HG03025 (cell line): ENCODE measurements at regions not wholly inside any gene's neighbourhood (a gene's known extent, or its start where the extent isn't known, plus 50 kb on each side); places are given as distances from the start of the nearest gene placed in this dataset.

Experiments used
- ATAC-seq: cut with Tn5 transposase; IDR thresholded peaks from one replicate; pipeline ENCODE4 v1.9.1; 2021; ENCODE audit warnings: mild to moderate bottlenecking, moderate library complexity; ENCODE audit not compliant: unreplicated experiment, low FRiP score

- ATAC-seq = no peak
These were observed 1253.3 kb downstream of the TBC1D22A start for GRCh38 chr22:48015701-48016100.

- ATAC-seq = no peak
These were observed 1242.5 kb downstream of the TBC1D22A start for GRCh38 chr22:48004936-48005335.

- no peak for ATAC-seq
These were observed 1241.6 kb downstream of the TBC1D22A start for GRCh38 chr22:48004038-48004437.

GRCh38 chr22:48001101-48001500 is 1238.7 kb downstream of the TBC1D22A start:
- ATAC-seq = no peak

- ATAC-seq = no peak
These were observed 1235.2 kb downstream of the TBC1D22A start for GRCh38 chr22:47997612-47998011.

- no peak for ATAC-seq
These were observed 1234.7 kb downstream of the TBC1D22A start for GRCh38 chr22:47997052-47997590.

- no peak for ATAC-seq
These were observed 1234.0 kb downstream of the TBC1D22A start for GRCh38 chr22:47996446-47996857.

- no peak for ATAC-seq
These were observed 1233.3 kb downstream of the TBC1D22A start for GRCh38 chr22:47995718-47996117.

- ATAC-seq = no peak
These were observed 1232.8 kb downstream of the TBC1D22A start for GRCh38 chr22:47995264-47995627.

- ATAC-seq = no peak
These were observed 1232.3 kb downstream of the TBC1D22A start for GRCh38 chr22:47994601-47995263.

GRCh38 chr22:47994045-47994444 is 1231.6 kb downstream of the TBC1D22A start:
- no peak for ATAC-seq

- ATAC-seq = no peak
These were observed 1228.0 kb downstream of the TBC1D22A start for GRCh38 chr22:47990481-47990880.

- no peak for ATAC-seq
These were observed 1225.5 kb downstream of the TBC1D22A start for GRCh38 chr22:47987885-47988515.

GRCh38 chr22:47976219-47976618 is 1213.8 kb downstream of the TBC1D22A start:
- ATAC-seq = no peak

- ATAC-seq = no peak
These were observed 1205.4 kb downstream of the TBC1D22A start for GRCh38 chr22:47967831-47968230.

GRCh38 chr22:47966316-47966715 is 1203.9 kb downstream of the TBC1D22A start:
- no peak for ATAC-seq

- ATAC-seq = no peak
These were observed 1203.4 kb downstream of the TBC1D22A start for GRCh38 chr22:47965896-47966295.

GRCh38 chr22:47965066-47965465 is 1202.6 kb downstream of the TBC1D22A start:
- ATAC-seq = no peak

- ATAC-seq = no peak
These were observed 1201.2 kb downstream of the TBC1D22A start for GRCh38 chr22:47963660-47964059.

GRCh38 chr22:47957649-47958048 is 1195.2 kb downstream of the TBC1D22A start:
- ATAC-seq = no peak

- no peak for ATAC-seq
These were observed 1191.7 kb downstream of the TBC1D22A start for GRCh38 chr22:47954107-47954506.

- ATAC-seq = no peak
These were observed 1182.5 kb downstream of the TBC1D22A start for GRCh38 chr22:47944941-47945340.
